ENCODE measurements at regions not wholly inside any gene's neighbourhood (a gene's known extent, or its start where the extent isn't known, plus 50 kb on each side); places are given as distances from the start of the nearest gene placed in this dataset.

- TF ChIP-seq ESRRG (CRISPR knock-in tag; IDR thresholded peaks at IDR 0.05) (no peak), ARNTL (CRISPR knock-in tag; IDR thresholded peaks at IDR 0.05; ENCODE audit: borderline replicate concordance, low read depth) (no peak)
Measured at GRCh38 chr1:213898684-213899083, 89.1 kb upstream of the PROX1 start (continued).

GRCh38 chr1:213899413-213899812, 88.4 kb upstream of the PROX1 start:
- TF ChIP-seq GLIS3 (CRISPR knock-in tag; IDR thresholded peaks at IDR 0.05) (no peak), ZNF8 (CRISPR knock-in tag; IDR thresholded peaks at IDR 0.05) (no peak), ZC3H10 (CRISPR knock-in tag; IDR thresholded peaks at IDR 0.05) (no peak), ZNF565 (CRISPR knock-in tag; conservative IDR thresholded peaks at IDR 0.05; ENCODE audit: low read depth) (no peak)
- no peak for ATAC-seq

DNA sequence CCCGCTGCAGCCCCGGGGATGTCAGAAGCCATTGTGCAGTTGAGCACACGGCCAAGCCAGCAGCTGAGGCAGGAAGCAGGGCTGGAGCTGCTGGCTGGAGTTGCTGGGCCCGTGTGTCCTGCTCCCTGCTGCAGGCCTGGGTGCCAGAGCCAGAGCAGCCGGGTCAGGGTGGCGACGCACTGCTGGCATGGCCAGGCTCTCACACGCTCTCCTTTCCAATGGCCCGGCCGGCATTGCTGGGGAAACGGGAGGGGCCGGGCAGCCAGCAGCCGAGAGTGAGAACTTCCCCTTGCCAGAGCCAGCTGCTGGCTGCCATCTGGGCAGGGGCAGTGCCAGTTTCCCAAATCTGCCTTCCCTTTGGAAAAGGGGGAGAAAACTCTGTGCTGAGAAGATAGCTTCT, 82.4 kb upstream of the PROX1 start:
- no peak for ATAC-seq
- TF ChIP-seq ESRRG (CRISPR knock-in tag; IDR thresholded peaks at IDR 0.05) (no peak), ISL1 (CRISPR knock-in tag; IDR thresholded peaks at IDR 0.05) (no peak), ARNTL (CRISPR knock-in tag; IDR thresholded peaks at IDR 0.05; ENCODE audit: borderline replicate concordance, low read depth) (no peak), ZC3H10 (CRISPR knock-in tag; IDR thresholded peaks at IDR 0.05) (no peak), SNAI2 (CRISPR knock-in tag; IDR thresholded peaks at IDR 0.05) (no peak), TCF4 (CRISPR knock-in tag; IDR thresholded peaks at IDR 0.05; ENCODE audit: borderline replicate concordance) (no peak), ZNF565 (CRISPR knock-in tag; conservative IDR thresholded peaks at IDR 0.05; ENCODE audit: low read depth) (no peak), PPARA (CRISPR knock-in tag; IDR thresholded peaks at IDR 0.05; ENCODE audit: borderline replicate concordance) (no peak), ZNF70 (CRISPR knock-in tag; IDR thresholded peaks at IDR 0.05) (no peak)

GRCh38 chr1:213908521-213908920, 79.3 kb upstream of the PROX1 start:
- no peak for ATAC-seq

GRCh38 chr1:213914392-213914791, 73.4 kb upstream of the PROX1 start:
- TF ChIP-seq PPARA (CRISPR knock-in tag; IDR thresholded peaks at IDR 0.05; ENCODE audit: borderline replicate concordance) (no peak), OSR1 (CRISPR knock-in tag; IDR thresholded peaks at IDR 0.05) (no peak), ISL1 (CRISPR knock-in tag; IDR thresholded peaks at IDR 0.05) (no peak), CSDC2 (CRISPR knock-in tag; IDR thresholded peaks at IDR 0.05) (no peak), TSHZ2 (CRISPR knock-in tag; IDR thresholded peaks at IDR 0.05) (no peak), ZNF565 (CRISPR knock-in tag; conservative IDR thresholded peaks at IDR 0.05; ENCODE audit: low read depth) (no peak), ZFP30 (CRISPR knock-in tag; IDR thresholded peaks at IDR 0.05) (no peak), GLIS3 (CRISPR knock-in tag; IDR thresholded peaks at IDR 0.05) (no peak), ARNTL (CRISPR knock-in tag; IDR thresholded peaks at IDR 0.05; ENCODE audit: borderline replicate concordance, low read depth) (no peak), ZC3H10 (CRISPR knock-in tag; IDR thresholded peaks at IDR 0.05) (no peak), TOX (CRISPR knock-in tag; IDR thresholded peaks at IDR 0.05; ENCODE audit: borderline replicate concordance) (no peak), ZFP3 (CRISPR knock-in tag; IDR thresholded peaks at IDR 0.05) (no peak), RARB (CRISPR knock-in tag; IDR thresholded peaks at IDR 0.05) (no peak), ZNF8 (CRISPR knock-in tag; IDR thresholded peaks at IDR 0.05) (no peak)
- TF ChIP-seq, protein P1, sequence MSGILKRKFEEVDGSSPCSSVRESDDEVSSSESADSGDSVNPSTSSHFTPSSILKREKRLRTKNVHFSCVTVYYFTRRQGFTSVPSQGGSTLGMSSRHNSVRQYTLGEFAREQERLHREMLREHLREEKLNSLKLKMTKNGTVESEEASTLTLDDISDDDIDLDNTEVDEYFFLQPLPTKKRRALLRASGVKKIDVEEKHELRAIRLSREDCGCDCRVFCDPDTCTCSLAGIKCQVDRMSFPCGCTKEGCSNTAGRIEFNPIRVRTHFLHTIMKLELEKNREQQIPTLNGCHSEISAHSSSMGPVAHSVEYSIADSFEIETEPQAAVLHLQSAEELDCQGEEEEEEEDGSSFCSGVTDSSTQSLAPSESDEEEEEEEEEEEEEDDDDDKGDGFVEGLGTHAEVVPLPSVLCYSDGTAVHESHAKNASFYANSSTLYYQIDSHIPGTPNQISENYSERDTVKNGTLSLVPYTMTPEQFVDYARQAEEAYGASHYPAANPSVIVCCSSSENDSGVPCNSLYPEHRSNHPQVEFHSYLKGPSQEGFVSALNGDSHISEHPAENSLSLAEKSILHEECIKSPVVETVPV (CRISPR knock-in tag; IDR thresholded peaks at IDR 0.05): no peak
- TF ChIP-seq, protein P2, sequence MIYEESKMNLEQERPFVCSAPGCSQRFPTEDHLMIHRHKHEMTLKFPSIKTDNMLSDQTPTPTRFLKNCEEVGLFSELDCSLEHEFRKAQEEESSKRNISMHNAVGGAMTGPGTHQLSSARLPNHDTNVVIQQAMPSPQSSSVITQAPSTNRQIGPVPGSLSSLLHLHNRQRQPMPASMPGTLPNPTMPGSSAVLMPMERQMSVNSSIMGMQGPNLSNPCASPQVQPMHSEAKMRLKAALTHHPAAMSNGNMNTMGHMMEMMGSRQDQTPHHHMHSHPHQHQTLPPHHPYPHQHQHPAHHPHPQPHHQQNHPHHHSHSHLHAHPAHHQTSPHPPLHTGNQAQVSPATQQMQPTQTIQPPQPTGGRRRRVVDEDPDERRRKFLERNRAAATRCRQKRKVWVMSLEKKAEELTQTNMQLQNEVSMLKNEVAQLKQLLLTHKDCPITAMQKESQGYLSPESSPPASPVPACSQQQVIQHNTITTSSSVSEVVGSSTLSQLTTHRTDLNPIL (CRISPR knock-in tag; IDR thresholded peaks at IDR 0.05; ENCODE audit: low read depth): no peak
- TF ChIP-seq, protein P3, sequence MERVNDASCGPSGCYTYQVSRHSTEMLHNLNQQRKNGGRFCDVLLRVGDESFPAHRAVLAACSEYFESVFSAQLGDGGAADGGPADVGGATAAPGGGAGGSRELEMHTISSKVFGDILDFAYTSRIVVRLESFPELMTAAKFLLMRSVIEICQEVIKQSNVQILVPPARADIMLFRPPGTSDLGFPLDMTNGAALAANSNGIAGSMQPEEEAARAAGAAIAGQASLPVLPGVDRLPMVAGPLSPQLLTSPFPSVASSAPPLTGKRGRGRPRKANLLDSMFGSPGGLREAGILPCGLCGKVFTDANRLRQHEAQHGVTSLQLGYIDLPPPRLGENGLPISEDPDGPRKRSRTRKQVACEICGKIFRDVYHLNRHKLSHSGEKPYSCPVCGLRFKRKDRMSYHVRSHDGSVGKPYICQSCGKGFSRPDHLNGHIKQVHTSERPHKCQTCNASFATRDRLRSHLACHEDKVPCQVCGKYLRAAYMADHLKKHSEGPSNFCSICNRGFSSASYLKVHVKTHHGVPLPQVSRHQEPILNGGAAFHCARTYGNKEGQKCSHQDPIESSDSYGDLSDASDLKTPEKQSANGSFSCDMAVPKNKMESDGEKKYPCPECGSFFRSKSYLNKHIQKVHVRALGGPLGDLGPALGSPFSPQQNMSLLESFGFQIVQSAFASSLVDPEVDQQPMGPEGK (CRISPR knock-in tag; IDR thresholded peaks at IDR 0.05; ENCODE audit: borderline replicate concordance): no peak
- ATAC-seq: no peak

More at GRCh38 chr1:213908521-213908920, 79.3 kb upstream of the PROX1 start:
- TF ChIP-seq CSDC2 (CRISPR knock-in tag; IDR thresholded peaks at IDR 0.05) (no peak), TCF4 (CRISPR knock-in tag; IDR thresholded peaks at IDR 0.05; ENCODE audit: borderline replicate concordance) (no peak)

All from SK-N-SH treated with all-trans-retinoic acid at 6 μM for 48 hours (cell line).